GM21529 (cell line): ENCODE measurements at regions not wholly inside any gene's neighbourhood (a gene's known extent, or its start where the extent isn't known, plus 50 kb on each side); places are given as distances from the start of the nearest gene placed in this dataset.
"Not testable (repeated sequence)": the region's sequence is repeated elsewhere in the genome, so short reads cannot be mapped to it uniquely, and the experiment has no call there.

Experiments
- ATAC-seq: cut with Tn5 transposase; IDR thresholded peaks from one replicate; pipeline ENCODE4 v1.9.1; 2021; ENCODE audit not compliant: unreplicated experiment

- no peak for ATAC-seq
Measured at GRCh38 chr20:51129147-51129776, 106.4 kb upstream of the KCNG1 start.

DNA sequence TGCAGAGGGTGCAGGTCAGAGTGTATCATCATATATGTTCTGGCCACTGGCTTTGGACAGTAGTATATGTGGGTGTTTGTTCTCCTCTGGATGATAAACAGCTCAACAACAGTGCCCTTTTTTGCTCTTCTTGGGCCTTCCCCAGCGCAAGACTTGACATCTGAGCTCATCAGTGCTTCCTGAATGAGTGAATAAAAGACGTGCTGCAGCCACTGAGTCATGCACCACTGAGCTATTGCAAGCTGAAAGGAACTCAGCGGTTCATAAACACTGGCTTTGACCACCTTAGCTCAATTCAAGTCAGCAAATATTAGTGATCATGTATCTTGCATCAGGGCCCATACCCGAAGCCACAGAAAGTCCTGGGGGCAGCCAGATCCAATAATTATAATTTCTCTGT lies 105.3 kb upstream of the KCNG1 start:
- ATAC-seq = peak; percentile 57

GRCh38 chr20:51127713-51128112 lies 104.8 kb upstream of the KCNG1 start:
- no peak for ATAC-seq

- no peak for ATAC-seq
Measured at GRCh38 chr20:51126337-51126736, 103.4 kb upstream of the KCNG1 start.

GRCh38 chr20:51125780-51126179 lies 102.9 kb upstream of the KCNG1 start:
- ATAC-seq = no peak

GRCh38 chr20:51125105-51125504 lies 102.2 kb upstream of the KCNG1 start:
- no peak for ATAC-seq

GRCh38 chr20:51123887-51124286 lies 101.0 kb upstream of the KCNG1 start:
- ATAC-seq = not testable (repeated sequence)

DNA sequence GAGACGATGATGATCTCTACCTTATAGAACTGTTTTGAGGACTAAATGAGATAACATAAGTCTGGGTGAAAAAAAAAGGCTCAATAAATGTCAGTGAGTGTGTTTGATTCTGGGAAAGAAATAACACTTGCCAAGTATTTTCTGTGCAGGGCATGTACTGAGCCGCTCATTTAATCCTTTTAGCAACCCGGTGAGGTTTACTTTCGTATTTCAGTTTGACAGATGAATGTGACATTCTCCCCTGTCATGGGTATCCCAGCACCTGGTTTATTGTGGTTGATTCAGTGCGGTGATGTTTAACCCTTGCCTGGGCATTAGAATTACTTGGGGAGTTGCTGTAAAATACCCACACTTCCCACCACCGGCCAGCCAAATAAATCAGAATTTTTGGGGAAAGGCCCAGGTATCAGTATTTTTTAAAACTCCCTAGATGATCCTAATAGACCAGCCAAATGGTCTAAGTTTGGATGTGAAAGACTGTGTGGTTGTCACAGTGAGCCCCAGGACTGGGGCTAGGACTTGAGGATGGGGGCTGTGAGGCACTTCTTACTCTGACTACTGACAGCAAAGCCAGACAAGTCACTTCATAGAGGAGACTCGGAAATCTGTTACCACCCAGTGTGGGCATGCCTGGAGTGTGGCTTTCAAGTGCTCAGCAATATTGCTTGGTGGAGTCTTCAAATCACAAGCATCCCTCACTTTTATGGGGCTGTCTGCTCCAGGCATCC lies 100.2 kb upstream of the KCNG1 start:
- no peak for ATAC-seq

GRCh38 chr20:51121901-51122412 lies 99.0 kb upstream of the KCNG1 start:
- no peak for ATAC-seq

DNA sequence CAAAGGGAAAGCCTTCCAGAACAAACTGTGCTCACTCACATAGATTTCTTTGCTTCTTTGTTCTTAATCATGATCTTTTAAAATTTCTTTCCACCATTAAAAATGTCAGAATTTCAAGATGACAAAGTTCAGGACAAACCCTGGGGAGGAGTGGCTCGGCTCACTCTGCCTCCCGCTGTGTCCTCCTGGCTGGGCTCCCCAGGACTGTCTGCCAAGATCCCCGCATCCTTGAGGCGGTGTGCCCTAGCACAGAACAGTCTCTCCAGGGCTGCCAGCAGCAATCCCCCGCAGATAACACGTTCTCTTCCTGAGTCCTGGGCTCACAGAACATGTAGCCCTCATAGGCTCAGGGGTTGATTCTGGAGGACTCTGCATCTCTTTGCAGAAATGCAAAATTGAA lies 98.4 kb upstream of the KCNG1 start:
- no peak for ATAC-seq

- ATAC-seq = no peak
Measured at GRCh38 chr20:51120868-51121267, 98.0 kb upstream of the KCNG1 start.

DNA sequence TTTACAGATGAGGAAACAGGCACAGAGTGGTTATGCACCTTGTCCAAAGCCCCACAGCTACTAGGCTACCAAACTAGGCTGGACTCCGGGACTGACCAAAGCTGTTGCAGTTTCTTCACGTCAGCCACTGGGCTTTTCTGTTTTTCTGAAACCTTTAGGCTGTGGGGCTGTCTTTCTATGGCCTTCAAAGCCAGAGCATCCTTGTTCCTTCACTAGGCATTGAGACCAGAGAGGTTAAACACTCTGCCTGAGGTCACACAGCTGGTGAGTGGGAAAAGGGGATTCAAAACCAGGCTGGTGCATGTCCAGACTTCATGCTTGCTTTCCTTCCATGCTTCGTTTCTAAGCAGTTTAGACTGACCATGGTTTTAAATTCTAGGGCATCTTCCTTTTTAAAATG lies 97.5 kb upstream of the KCNG1 start:
- ATAC-seq = no peak

DNA sequence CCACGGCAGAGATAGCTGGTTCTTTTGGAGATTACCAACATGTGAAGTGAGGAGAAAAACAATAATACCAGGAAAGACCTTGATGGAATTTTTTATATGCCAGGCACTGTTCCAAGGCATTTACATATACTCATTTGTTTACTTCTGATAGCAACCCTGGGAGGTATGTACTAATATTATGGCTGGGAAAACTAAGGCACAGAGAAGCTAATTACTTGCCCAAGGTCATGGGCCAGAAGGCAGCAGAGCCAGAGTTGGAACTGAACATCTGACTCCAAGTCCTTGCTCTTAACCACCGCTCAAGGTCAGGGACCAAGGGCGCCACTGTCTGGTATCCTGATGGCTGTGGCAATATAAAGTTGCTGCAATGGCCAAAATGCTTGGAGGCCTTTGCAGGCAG lies 97.0 kb upstream of the KCNG1 start:
- no peak for ATAC-seq

- ATAC-seq = no peak
Measured at GRCh38 chr20:51118985-51119527, 96.1 kb upstream of the KCNG1 start.

GRCh38 chr20:51118216-51118615 lies 95.3 kb upstream of the KCNG1 start:
- no peak for ATAC-seq

DNA sequence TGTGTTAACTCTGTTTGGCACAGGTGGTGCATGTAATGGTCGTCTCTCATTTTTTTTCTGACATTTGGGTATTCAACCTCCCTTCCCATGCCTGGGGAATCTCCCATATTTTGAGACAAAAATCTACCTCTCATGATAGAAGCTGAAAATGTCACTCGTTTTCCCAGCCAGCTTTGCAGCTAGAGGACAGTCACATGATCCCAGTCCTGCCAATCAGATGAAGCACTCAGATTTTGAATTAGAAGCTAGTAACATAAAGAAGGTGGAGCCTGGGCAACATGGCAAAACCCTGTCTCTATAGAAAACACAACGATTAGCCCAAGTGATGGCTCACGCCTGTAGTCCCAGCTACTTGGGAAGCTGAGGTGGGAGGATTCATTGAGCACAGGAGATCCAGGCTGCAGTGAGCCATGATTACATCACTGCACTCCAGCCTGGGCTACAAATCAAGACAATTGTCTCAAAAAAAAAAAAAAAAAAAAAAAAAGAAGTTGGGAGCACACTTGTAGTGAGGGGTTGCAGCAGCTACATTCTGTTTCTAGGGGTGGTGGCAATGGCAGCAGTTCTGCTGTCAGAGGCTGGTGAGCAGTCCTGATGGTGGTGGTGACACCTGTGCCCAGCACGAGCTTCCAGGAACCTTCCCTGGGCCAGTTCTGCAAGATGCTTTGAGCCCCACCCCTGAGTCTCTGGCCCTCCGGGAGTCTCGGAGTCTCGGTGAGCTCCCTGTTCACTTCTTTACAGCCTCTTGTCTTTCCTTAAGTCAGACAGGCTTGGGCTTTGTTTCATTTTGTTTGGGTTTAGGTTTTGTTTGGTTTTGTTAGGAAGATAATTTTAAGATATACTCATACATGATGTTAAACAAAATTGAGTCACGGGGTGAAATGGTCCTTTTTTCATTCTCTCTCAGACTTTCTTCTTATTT lies 94.1 kb upstream of the KCNG1 start:
- no peak for ATAC-seq

DNA sequence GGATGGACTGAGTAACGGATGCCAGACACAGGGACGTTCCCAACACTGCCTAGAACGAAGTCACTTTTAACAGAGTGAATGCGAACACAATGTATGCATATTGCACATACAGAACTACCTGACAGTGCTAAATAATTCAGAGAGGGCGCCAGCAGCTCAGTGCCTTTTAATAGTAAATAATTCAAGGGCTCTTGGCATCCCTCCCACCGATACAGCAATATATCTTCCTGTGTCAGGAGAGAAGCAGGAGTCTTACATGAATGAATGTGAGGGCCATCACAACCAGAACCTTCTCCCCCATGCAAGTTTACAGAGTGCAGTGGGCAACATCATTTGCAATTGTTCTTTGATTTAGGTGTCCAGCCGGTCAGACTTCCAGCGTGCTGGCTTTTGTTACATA lies 88.4 kb upstream of the KCNG1 start:
- ATAC-seq = no peak

DNA sequence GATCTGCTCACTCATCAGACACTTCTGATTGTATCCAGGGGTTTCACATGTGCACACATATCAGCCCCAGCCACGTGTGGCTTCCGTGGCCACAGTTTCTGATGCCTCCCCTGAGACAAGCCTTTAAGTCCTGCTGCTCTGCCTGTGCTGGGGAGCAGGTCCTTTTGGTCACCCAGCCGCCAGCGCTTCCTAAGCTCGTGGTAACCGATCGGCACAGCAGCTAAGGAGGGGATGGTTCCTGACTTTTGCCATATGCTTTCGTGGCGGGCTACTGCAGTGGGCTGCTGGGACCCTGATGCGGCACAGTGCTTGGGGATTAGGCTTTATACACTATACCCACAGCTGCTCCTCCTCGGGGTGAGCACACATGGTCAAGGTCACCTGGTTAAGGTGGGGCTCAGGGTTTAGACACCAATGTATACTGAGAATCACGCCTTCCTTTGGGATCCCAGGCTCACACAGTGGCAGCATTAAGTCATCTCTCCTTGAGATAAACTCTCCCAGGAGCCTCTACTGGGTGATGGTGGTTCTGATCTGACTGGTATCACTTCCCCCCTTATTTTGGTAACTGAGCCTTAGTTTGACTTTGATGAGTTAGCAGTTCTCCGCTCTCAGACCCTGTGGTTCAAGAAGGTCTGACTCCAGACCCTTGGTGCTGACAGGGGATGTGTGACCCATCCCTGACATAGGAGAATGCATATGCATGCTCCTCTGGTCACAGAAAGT lies 85.9 kb upstream of the KCNG1 start:
- ATAC-seq = no peak

GRCh38 chr20:51106011-51106410 lies 83.1 kb upstream of the KCNG1 start:
- ATAC-seq = no peak
